HEK293T (cell line): ENCODE measurements at regions not wholly inside any gene's neighbourhood (a gene's known extent, or its start where the extent isn't known, plus 50 kb on each side); places are given as distances from the start of the nearest gene placed in this dataset.

Experiments used
- ARNT ChIP-seq: fragments of 450-650 bp; IDR thresholded peaks from 2 replicates; pipeline ENCODE4 v1.6.1; 2017; ENCODE audit warnings: mild to moderate bottlenecking
- CTBP1 ChIP-seq: fragments of 450-650 bp; IDR thresholded peaks from 2 replicates; pipeline ENCODE4 v1.6.1; 2016; ENCODE audit warnings: borderline replicate concordance
- FOXA1 ChIP-seq: fragments of 450-650 bp; IDR thresholded peaks from 2 replicates; pipeline ENCODE4 v1.6.1; 2016; ENCODE audit warnings: mild to moderate bottlenecking
- FOXK2 ChIP-seq: fragments of 450-650 bp; IDR thresholded peaks from 2 replicates; pipeline ENCODE4 v1.6.1; 2016; ENCODE audit warnings: mild to moderate bottlenecking
- FOXM1 ChIP-seq: fragments of 450-650 bp; IDR thresholded peaks from 2 replicates; pipeline ENCODE4 v1.6.1; 2017; ENCODE audit warnings: mild to moderate bottlenecking, borderline replicate concordance
- HDGF ChIP-seq: fragments of 450-650 bp; IDR thresholded peaks from 2 replicates; pipeline ENCODE4 v1.6.1; 2017; ENCODE audit warnings: antibody characterized with exemption, borderline replicate concordance
- LEF1 ChIP-seq: fragments of 450-650 bp; IDR thresholded peaks from 2 replicates; pipeline ENCODE4 v1.6.1; 2017; ENCODE audit warnings: mild to moderate bottlenecking, borderline replicate concordance
- NFRKB ChIP-seq: fragments of 450-650 bp; IDR thresholded peaks from 2 replicates; pipeline ENCODE4 v1.6.1; 2016; ENCODE audit warnings: mild to moderate bottlenecking, moderate library complexity
- SP1 ChIP-seq: fragments of 450-650 bp; IDR thresholded peaks from 2 replicates; pipeline ENCODE4 v1.6.1; 2017
- SUZ12 ChIP-seq: fragments of 450-650 bp; IDR thresholded peaks from 2 replicates; pipeline ENCODE4 v1.6.1; 2016; ENCODE audit warnings: mild to moderate bottlenecking
- TARDBP ChIP-seq: fragments of 450-650 bp; IDR thresholded peaks from 2 replicates; pipeline ENCODE4 v1.6.1; 2016

DNA sequence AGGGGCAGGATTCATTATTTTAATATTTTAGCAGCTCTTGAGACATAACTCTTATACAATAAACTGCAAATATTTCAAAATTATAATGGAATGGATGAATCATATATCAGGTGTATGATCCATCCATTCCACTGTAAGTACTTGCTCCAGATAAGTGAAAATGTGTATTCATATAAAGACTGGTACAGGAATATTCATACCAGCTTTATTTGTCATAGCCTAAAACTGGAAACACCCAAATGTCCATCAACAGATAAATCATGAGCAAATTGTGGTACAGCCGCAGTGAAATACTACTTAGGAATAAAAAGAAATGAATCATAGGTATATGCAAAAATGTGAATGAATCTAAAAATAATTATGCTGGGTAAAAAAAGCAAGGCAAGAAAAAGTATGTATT lies 263.6 kb upstream of the SYT10 start:
- TF ChIP-seq LEF1 = no peak
- TF ChIP-seq NFRKB = no peak
- no peak for TF ChIP-seq FOXA1
- TF ChIP-seq TARDBP = no peak
- no peak for TF ChIP-seq FOXK2
- no peak for TF ChIP-seq CTBP1
- no peak for TF ChIP-seq ARNT
- no peak for TF ChIP-seq SP1
- TF ChIP-seq SUZ12 = no peak
- TF ChIP-seq FOXM1 = no peak
- TF ChIP-seq HDGF = no peak
